H9 (cell line): ENCODE measurements at regions not wholly inside any gene's neighbourhood (a gene's known extent, or its start where the extent isn't known, plus 50 kb on each side); places are given as distances from the start of the nearest gene placed in this dataset.
A peak's percentile ranks its signal among the peaks of the same experiment; 100 is the strongest.

ENCODE experiments used
- DNase-seq: peaks from one replicate; pipeline ENCODE4 v3.0.0-alpha.2; 2017
- H2AFZ ChIP-seq: one replicate; pipeline ENCODE4 v1.6.1; 2013; ENCODE audit warnings: mild to moderate bottlenecking, low read length, control low read depth, moderate library complexity
- H2AK5ac ChIP-seq: 2 replicates; pipeline ENCODE4 v1.6.1; 2013; ENCODE audit warnings: low read length, control low read depth, mixed read lengths; ENCODE audit not compliant: insufficient read length
- H2BK120ac ChIP-seq: one replicate; pipeline ENCODE4 v1.6.1; 2013; ENCODE audit warnings: low read depth, mild to moderate bottlenecking, low read length, control low read depth, inconsistent platforms; ENCODE audit not compliant: poor library complexity, severe bottlenecking
- H2BK12ac ChIP-seq: 2 replicates; pipeline ENCODE4 v1.6.1; 2013; ENCODE audit warnings: low read length, control low read depth, mixed read lengths, low read depth; ENCODE audit not compliant: insufficient read length
- H2BK15ac ChIP-seq: 2 replicates; pipeline ENCODE4 v1.6.1; 2013; ENCODE audit warnings: low read depth, low read length, control low read depth
- H2BK20ac ChIP-seq: one replicate; pipeline ENCODE4 v1.6.1; 2013; ENCODE audit warnings: low read depth, mild to moderate bottlenecking, low read length, control low read depth, inconsistent platforms; ENCODE audit not compliant: poor library complexity, severe bottlenecking
- H2BK5ac ChIP-seq: 2 replicates; pipeline ENCODE4 v1.6.1; 2013; ENCODE audit warnings: low read length, control low read depth, mixed read lengths; ENCODE audit not compliant: insufficient read length
- H3K14ac ChIP-seq: 2 replicates; pipeline ENCODE4 v1.6.1; 2013; ENCODE audit warnings: low read length, control low read depth; ENCODE audit not compliant: insufficient read depth
- H3K18ac ChIP-seq: 2 replicates; pipeline ENCODE4 v1.6.1; 2013; ENCODE audit warnings: low read depth, mild to moderate bottlenecking, mixed read lengths, low read length, control low read depth; ENCODE audit not compliant: insufficient read length
- H3K23ac ChIP-seq: 2 replicates; pipeline ENCODE4 v1.6.1; 2013; ENCODE audit warnings: low read length, control low read depth, mixed read lengths, low read depth; ENCODE audit not compliant: insufficient read length
- H3K23me2 ChIP-seq: 2 replicates; pipeline ENCODE4 v1.6.1; 2013; ENCODE audit warnings: low read depth, mild to moderate bottlenecking, mixed read lengths, low read length, control low read depth; ENCODE audit not compliant: insufficient read length, poor library complexity, severe bottlenecking
- H3K27ac ChIP-seq: 2 replicates; pipeline ENCODE4 v1.5.1; 2013; ENCODE audit warnings: low read length, control low read depth, mixed read lengths, low read depth; ENCODE audit not compliant: insufficient read length
- H3K27me3 ChIP-seq: 2 replicates; pipeline ENCODE4 v1.6.1; 2013; ENCODE audit warnings: low read length, control low read depth, inconsistent platforms; ENCODE audit not compliant: insufficient read depth
- H3K4ac ChIP-seq: 2 replicates; pipeline ENCODE4 v1.6.1; 2013; ENCODE audit warnings: low read depth, mild to moderate bottlenecking, control low read depth, inconsistent platforms, low read length, moderate library complexity
- H3K4me1 ChIP-seq: 2 replicates; pipeline ENCODE4 v1.6.1; 2013; ENCODE audit warnings: low read length, control low read depth, inconsistent platforms; ENCODE audit not compliant: insufficient read depth
- H3K4me2 ChIP-seq: 2 replicates; pipeline ENCODE4 v1.6.1; 2013; ENCODE audit warnings: low read length, control low read depth, mixed read lengths; ENCODE audit not compliant: insufficient read length, insufficient read depth
- H3K56ac ChIP-seq: 2 replicates; pipeline ENCODE4 v1.6.1; 2013; ENCODE audit warnings: low read depth, mild to moderate bottlenecking, mixed read lengths, low read length, control low read depth; ENCODE audit not compliant: insufficient read length
- H3K79me1 ChIP-seq: 2 replicates; pipeline ENCODE4 v1.6.1; 2013; ENCODE audit warnings: low read depth, mild to moderate bottlenecking, moderate library complexity, low read length, control low read depth, inconsistent platforms; ENCODE audit not compliant: insufficient read depth, poor library complexity, severe bottlenecking
- H3K79me2 ChIP-seq: 2 replicates; pipeline ENCODE4 v1.6.1; 2013; ENCODE audit warnings: low read length, control low read depth, inconsistent platforms; ENCODE audit not compliant: insufficient read depth
- H3K9ac ChIP-seq: 2 replicates; pipeline ENCODE4 v1.6.1; 2013; ENCODE audit warnings: low read length, control low read depth, mixed read lengths; ENCODE audit not compliant: insufficient read length; ENCODE audit errors: extremely low read depth
- H3K9me3 ChIP-seq: one replicate; pipeline ENCODE4 v1.6.1; 2013; ENCODE audit warnings: low read depth, low read length, inconsistent platforms; ENCODE audit not compliant: control insufficient read depth
- H3T11ph ChIP-seq: one replicate; pipeline ENCODE4 v1.6.1; 2013; ENCODE audit warnings: mild to moderate bottlenecking, low read length, control low read depth, inconsistent platforms
- H4K20me1 ChIP-seq: one replicate; pipeline ENCODE4 v1.6.1; 2013; ENCODE audit not compliant: control insufficient read depth, insufficient read length, insufficient read depth
- H4K5ac ChIP-seq: 2 replicates; pipeline ENCODE4 v1.6.1; 2013; ENCODE audit warnings: low read depth, mild to moderate bottlenecking, mixed read lengths, low read length, control low read depth; ENCODE audit not compliant: insufficient read length
- H4K8ac ChIP-seq: replicated peaks from 2 replicates; pipeline ENCODE4 v1.6.1; 2013; ENCODE audit warnings: low read length, control low read depth, mixed read lengths, low read depth; ENCODE audit not compliant: insufficient read length
- H4K91ac ChIP-seq: 2 replicates; pipeline ENCODE4 v1.6.1; 2013; ENCODE audit warnings: low read depth, mild to moderate bottlenecking, moderate library complexity, mixed read lengths, low read length, control low read depth; ENCODE audit not compliant: insufficient read length
- H3K27ac Mint-ChIP-seq, 3 experiments: 2 replicates in 2 of 3; 3 replicates in 1 of 3; pipeline ENCODE4 v1.8.0; 2020 to 2021; ENCODE audit warnings: mixed read lengths in 3 of 3, mild to moderate bottlenecking in 1 of 3, moderate library complexity in 1 of 3
- H3K27me3 Mint-ChIP-seq: 2 replicates; pipeline ENCODE4 v1.8.0; 2021; ENCODE audit warnings: low read depth, mild to moderate bottlenecking, moderate library complexity, mixed read lengths
- H3K36me3 Mint-ChIP-seq, 3 experiments: 2 replicates in 2 of 3; 3 replicates in 1 of 3; pipeline ENCODE4 v1.8.0; 2020 to 2021; ENCODE audit warnings: low read depth in 3 of 3, mixed read lengths in 3 of 3; ENCODE audit not compliant: insufficient read depth in 1 of 3
- H3K4me1 Mint-ChIP-seq, 2 experiments: 2 replicates each; pipeline ENCODE4 v1.8.0; 2020; ENCODE audit warnings: mixed read lengths in 2 of 2
- H3K4me3 Mint-ChIP-seq, 2 experiments: 2 replicates in 1 of 2; 3 replicates in 1 of 2; pipeline ENCODE4 v1.8.0; 2020 to 2021; ENCODE audit warnings: mild to moderate bottlenecking in 2 of 2, mixed read lengths in 2 of 2, moderate library complexity in 1 of 2
- H3K9me3 Mint-ChIP-seq, 2 experiments: 2 replicates in 1 of 2; 3 replicates in 1 of 2; pipeline ENCODE4 v1.8.0; 2020; ENCODE audit warnings: mild to moderate bottlenecking in 2 of 2, mixed read lengths in 2 of 2, moderate library complexity in 1 of 2
- CTCF ChIP-seq: fragments of 200-600 bp; sonication (generic); conservative IDR thresholded peaks from 3 replicates; pipeline ENCODE4 v1.8.0; 2021; ENCODE audit warnings: antibody characterized with exemption, mild to moderate bottlenecking
- WGBS: extraction: QIAGEN DNeasy Blood & Tissue Kit; methylation state at CpG from one replicate; pipeline ENCODE4 v1.1.7; 2013; ENCODE audit warnings: missing lambda C conversion rate, low lambda C conversion rate, mixed read lengths; ENCODE audit not compliant: insufficient read length; ENCODE audit errors: extremely low coverage; 5-methylcytosine and 5-hydroxymethylcytosine counted together

GRCh38 chr13:39130301-39130700, 92.0 kb downstream of the NHLRC3 start:
- Histone ChIP-seq H3K4ac (no peak overlapping the region), H2AFZ (no peak overlapping the region), H3K56ac (no peak overlapping the region), H3K4me2 (no peak overlapping the region), H3K27ac (no peak overlapping the region), H3K14ac (no peak overlapping the region), H3K23ac (no peak overlapping the region), H3K23me2 (no peaks in the 10 kb centered on the region), H3K27me3 (no peaks in the 10 kb centered on the region), H4K5ac (no peak overlapping the region), H3K18ac (no peak overlapping the region), H3K9ac (no peak overlapping the region), H2BK15ac (no peak overlapping the region), H2BK120ac (no peak overlapping the region), H2BK12ac (no peak overlapping the region), H2BK5ac (no peak overlapping the region), H3T11ph (no peak overlapping the region), H4K91ac (no peak overlapping the region), H4K8ac (no peak overlapping the region), H2BK20ac (no peak overlapping the region), H3K9me3 (no peaks in the 10 kb centered on the region), H3K4me1 (peaks cover 4% of the 10 kb centered on the region; the same call in 1 of the 2 replicates), H2AK5ac (no peak overlapping the region), H3K79me2 (no peaks in the 10 kb centered on the region), H4K20me1 (no peaks in the 10 kb centered on the region), H3K79me1 (no peaks in the 10 kb centered on the region)
- TF ChIP-seq CTCF: no peak
- Mint-ChIP-seq H3K27ac (peak overlapping the region in 1 of 3 experiments; percentile 74; a peak in 2 of 7 replicates), H3K9me3 (no peaks in the 10 kb centered on the region; a peak in 1 of 5 replicates), H3K4me1 (peaks cover 39 to 58% of the 10 kb centered on the region in 2 experiments), H3K36me3 (no peaks in the 10 kb centered on the region), H3K4me3 (no peak overlapping the region), H3K27me3 (0 out of 2 replicates have a peak, but pooled peaks cover 2% of the 10 kb centered on the region)
- DNase-seq: peak; percentile 38
- no CpG with 5 or more reads among the region's 8 CpGs for WGBS
